Panc1 (cell line): ENCODE measurements at regions not wholly inside any gene's neighbourhood (a gene's known extent, or its start where the extent isn't known, plus 50 kb on each side); places are given as distances from the start of the nearest gene placed in this dataset.

ENCODE experiments used
- POLR2AphosphoS5 ChIP-seq: IDR thresholded peaks from 2 replicates; pipeline ENCODE4 v1.6.1; 2012; ENCODE audit warnings: mild to moderate bottlenecking, low read depth, low read length, moderate library complexity
- TF ChIP-seq, protein P1 (sequence below): fragments of 450-650 bp; IDR thresholded peaks from 2 replicates; pipeline ENCODE4 v1.5.1; 2017; ENCODE audit warnings: mild to moderate bottlenecking
- TF ChIP-seq, protein P2 (sequence below), 2 experiments: IDR thresholded peaks; 2 replicates each; pipeline ENCODE4 v1.6.1; 2011 to 2012; ENCODE audit warnings: low read depth in 2 of 2, control low read depth in 1 of 2, low read length in 1 of 2, mild to moderate bottlenecking in 1 of 2, moderate library complexity in 1 of 2; ENCODE audit not compliant: insufficient read depth in 1 of 2

DNA sequence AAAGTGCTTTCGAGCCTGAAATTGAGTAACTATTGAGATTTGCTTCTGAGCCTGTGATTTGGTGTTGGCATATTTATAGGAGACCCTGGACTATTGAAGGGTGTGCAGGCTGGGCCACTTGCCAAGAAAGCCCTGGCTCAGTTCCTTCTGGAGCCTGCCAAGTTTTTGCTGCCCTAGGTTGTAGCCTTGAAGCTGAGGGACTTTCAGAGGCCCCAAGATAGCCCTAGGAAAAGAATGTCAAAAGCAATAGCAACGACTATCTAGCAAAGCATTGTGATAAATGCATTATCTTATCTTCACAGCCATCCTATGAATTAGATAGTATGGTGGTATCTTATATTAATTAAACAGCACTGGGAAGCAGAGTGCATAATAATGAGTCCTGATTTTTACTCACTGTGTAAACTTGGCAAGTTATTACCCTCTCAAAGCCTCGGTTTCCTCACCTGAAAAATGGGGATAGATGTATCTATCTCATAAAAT is 473.7 kb upstream of the PODXL start:
- TF ChIP-seq, protein P1, sequence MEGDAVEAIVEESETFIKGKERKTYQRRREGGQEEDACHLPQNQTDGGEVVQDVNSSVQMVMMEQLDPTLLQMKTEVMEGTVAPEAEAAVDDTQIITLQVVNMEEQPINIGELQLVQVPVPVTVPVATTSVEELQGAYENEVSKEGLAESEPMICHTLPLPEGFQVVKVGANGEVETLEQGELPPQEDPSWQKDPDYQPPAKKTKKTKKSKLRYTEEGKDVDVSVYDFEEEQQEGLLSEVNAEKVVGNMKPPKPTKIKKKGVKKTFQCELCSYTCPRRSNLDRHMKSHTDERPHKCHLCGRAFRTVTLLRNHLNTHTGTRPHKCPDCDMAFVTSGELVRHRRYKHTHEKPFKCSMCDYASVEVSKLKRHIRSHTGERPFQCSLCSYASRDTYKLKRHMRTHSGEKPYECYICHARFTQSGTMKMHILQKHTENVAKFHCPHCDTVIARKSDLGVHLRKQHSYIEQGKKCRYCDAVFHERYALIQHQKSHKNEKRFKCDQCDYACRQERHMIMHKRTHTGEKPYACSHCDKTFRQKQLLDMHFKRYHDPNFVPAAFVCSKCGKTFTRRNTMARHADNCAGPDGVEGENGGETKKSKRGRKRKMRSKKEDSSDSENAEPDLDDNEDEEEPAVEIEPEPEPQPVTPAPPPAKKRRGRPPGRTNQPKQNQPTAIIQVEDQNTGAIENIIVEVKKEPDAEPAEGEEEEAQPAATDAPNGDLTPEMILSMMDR, result no peak
- no peak for TF ChIP-seq POLR2AphosphoS5
- TF ChIP-seq, protein P2, sequence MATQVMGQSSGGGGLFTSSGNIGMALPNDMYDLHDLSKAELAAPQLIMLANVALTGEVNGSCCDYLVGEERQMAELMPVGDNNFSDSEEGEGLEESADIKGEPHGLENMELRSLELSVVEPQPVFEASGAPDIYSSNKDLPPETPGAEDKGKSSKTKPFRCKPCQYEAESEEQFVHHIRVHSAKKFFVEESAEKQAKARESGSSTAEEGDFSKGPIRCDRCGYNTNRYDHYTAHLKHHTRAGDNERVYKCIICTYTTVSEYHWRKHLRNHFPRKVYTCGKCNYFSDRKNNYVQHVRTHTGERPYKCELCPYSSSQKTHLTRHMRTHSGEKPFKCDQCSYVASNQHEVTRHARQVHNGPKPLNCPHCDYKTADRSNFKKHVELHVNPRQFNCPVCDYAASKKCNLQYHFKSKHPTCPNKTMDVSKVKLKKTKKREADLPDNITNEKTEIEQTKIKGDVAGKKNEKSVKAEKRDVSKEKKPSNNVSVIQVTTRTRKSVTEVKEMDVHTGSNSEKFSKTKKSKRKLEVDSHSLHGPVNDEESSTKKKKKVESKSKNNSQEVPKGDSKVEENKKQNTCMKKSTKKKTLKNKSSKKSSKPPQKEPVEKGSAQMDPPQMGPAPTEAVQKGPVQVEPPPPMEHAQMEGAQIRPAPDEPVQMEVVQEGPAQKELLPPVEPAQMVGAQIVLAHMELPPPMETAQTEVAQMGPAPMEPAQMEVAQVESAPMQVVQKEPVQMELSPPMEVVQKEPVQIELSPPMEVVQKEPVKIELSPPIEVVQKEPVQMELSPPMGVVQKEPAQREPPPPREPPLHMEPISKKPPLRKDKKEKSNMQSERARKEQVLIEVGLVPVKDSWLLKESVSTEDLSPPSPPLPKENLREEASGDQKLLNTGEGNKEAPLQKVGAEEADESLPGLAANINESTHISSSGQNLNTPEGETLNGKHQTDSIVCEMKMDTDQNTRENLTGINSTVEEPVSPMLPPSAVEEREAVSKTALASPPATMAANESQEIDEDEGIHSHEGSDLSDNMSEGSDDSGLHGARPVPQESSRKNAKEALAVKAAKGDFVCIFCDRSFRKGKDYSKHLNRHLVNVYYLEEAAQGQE (IDR thresholded peaks at IDR 0.05; ENCODE audit: insufficient read depth in 1 of 2, low read depth in 2 of 2, low read length in 1 of 2), result no peak
